Stimulated activated CD8-positive, alpha-beta memory T cell treated with anti-CD3 and anti-CD28 coated beads, Interleukin-4, amount 100 ng/mL, for 1 hour (primary cell): ENCODE measurements at regions not wholly inside any gene's neighbourhood (a gene's known extent, or its start where the extent isn't known, plus 50 kb on each side); places are given as distances from the start of the nearest gene placed in this dataset.
"Not testable (repeated sequence)": the region's sequence is repeated elsewhere in the genome, so short reads cannot be mapped to it uniquely, and the experiment has no call there.

Experiments
- DNase-seq, 2 donors: peaks; one replicate each; pipeline ENCODE4 v3.0.0-alpha.2; 2020; ENCODE audit warnings: low read depth in 2 of 2, low spot score in 1 of 2

- not testable (repeated sequence) for DNase-seq
Measured at GRCh38 chrX:123788193-123788592, 55.3 kb upstream of the THOC2 start.

- no peak for DNase-seq
Measured at GRCh38 chrX:123788744-123789143, 55.9 kb upstream of the THOC2 start.

GRCh38 chrX:123797543-123798447 is 62.1 kb upstream of the XIAP start:
- no peak for DNase-seq

- DNase-seq, result not testable (repeated sequence)
Measured at GRCh38 chrX:123798706-123799430, 61.0 kb upstream of the XIAP start.

GRCh38 chrX:123801901-123802300 is 58.0 kb upstream of the XIAP start:
- no peak for DNase-seq

GRCh38 chrX:123803331-123803983 is 56.4 kb upstream of the XIAP start:
- peak in 1 of 2 donors; percentile 1 for DNase-seq

GRCh38 chrX:123803984-123804365 is 55.9 kb upstream of the XIAP start:
- not testable (repeated sequence) for DNase-seq

GRCh38 chrX:123807835-123808416 is 51.9 kb upstream of the XIAP start:
- DNase-seq, result no peak

GRCh38 chrX:123809854-123810375 is 49.9 kb upstream of the XIAP start:
- DNase-seq, result no peak
